MCF 10A (cell line): ENCODE measurements at regions not wholly inside any gene's neighbourhood (a gene's known extent, or its start where the extent isn't known, plus 50 kb on each side); places are given as distances from the start of the nearest gene placed in this dataset.

Experiments used
- BruUV-seq: library from RNA; stranded (reverse); fragments of 400-500 nt; replicated peaks from 2 replicates; lab custom pipeline; 2021; lab: Mats Ljungman, UMichigan
- CTCF ChIA-PET: fragments of 300-600 bp; sonication (Branson Sonifier 250); formaldehyde crosslinking; extraction: SDS; loops from one replicate; lab custom pipeline; 2021; ENCODE audit warnings: antibody characterized with exemption, inconsistent platforms; lab: Yijun Ruan, JAX
- POLR2A ChIA-PET: fragments of 300-600, 350-650 bp; sonication (Branson Sonifier 250); formaldehyde crosslinking; extraction: SDS; loops from one replicate; lab custom pipeline; 2020; ENCODE audit warnings: antibody characterized with exemption, inconsistent platforms; lab: Yijun Ruan, JAX
- DNase-seq: peaks from one replicate; pipeline ENCODE4 v3.0.0-alpha.2; 2018; ENCODE audit not compliant: unreplicated experiment
- H3K27ac Mint-ChIP-seq: one replicate; pipeline ENCODE4 v1.8.0; 2022; ENCODE audit warnings: mild to moderate bottlenecking, low read depth, mixed read lengths; ENCODE audit not compliant: unreplicated experiment
- H3K27me3 Mint-ChIP-seq: one replicate; pipeline ENCODE4 v1.8.0; 2022; ENCODE audit warnings: mixed read lengths; ENCODE audit not compliant: insufficient read depth, unreplicated experiment
- H3K36me3 Mint-ChIP-seq: one replicate; pipeline ENCODE4 v1.8.0; 2022; ENCODE audit warnings: mild to moderate bottlenecking, moderate library complexity, mixed read lengths; ENCODE audit not compliant: insufficient read depth, unreplicated experiment
- H3K4me1 Mint-ChIP-seq: one replicate; pipeline ENCODE4 v1.8.0; 2022; ENCODE audit warnings: mixed read lengths; ENCODE audit not compliant: insufficient read depth, unreplicated experiment
- H3K4me3 Mint-ChIP-seq: one replicate; pipeline ENCODE4 v1.8.0; 2022; ENCODE audit warnings: mild to moderate bottlenecking, moderate library complexity, mixed read lengths; ENCODE audit not compliant: unreplicated experiment
- H3K9me3 Mint-ChIP-seq: one replicate; pipeline ENCODE4 v1.8.0; 2022; ENCODE audit warnings: mixed read lengths; ENCODE audit not compliant: unreplicated experiment
- intact Hi-C: fragments of 100-400 bp; cut with micrococcal nuclease; formaldehyde crosslinking; loops from 2 replicates; pipeline ENCODE4 v1.14.1; 2022
- TF ChIP-seq, protein P1 (sequence below): fragments of 200-600 bp; IDR thresholded peaks from one replicate; pipeline ENCODE4 v1.8.0; 2022; ENCODE audit warnings: antibody characterized with exemption, mild to moderate bottlenecking; ENCODE audit not compliant: unreplicated experiment

DNA sequence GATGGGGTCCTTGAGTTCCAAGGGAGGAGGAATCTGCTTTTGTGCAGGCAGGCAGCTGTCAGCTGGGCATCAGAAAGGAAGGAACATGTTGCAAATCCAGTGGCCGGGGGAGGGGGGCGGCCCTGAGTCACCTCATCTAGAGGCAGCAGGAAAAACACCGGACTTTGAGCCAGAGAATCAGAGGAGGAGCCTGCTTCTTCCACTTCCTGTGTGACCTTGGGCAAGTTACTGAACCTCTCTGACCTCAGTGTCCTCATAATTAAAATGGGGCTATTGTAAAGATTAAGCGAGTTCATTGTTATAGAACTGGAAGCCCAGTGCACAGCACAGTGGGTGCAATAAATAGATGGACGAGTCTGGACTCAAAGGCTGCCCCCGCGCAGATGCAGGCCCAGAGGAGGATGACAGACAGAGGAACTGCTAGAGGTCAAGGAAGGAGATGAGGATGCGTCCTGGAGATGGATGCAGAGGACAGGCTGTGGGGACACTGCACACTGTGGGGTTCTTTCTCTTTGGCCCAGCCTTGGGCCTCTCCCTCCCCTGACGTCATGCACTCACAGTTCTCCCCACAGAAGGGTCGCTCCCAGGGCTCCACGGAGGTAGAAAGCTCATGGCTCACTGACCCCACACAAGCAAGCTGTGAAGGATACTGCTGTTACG, 714.3 kb downstream of the MATN1 start:
- H3K9me3 Mint-ChIP-seq = no peaks in the 10 kb centered on the region
- peak; percentile 34 for DNase-seq
- ChIA-PET POLR2A (no interaction called here), CTCF (no interaction called here)
- H3K4me3 Mint-ChIP-seq = no peak overlapping the region
- no peaks in the 10 kb centered on the region for H3K4me1 Mint-ChIP-seq
- H3K27me3 Mint-ChIP-seq = peaks cover 12% of the 10 kb centered on the region
- TF ChIP-seq, protein P1, sequence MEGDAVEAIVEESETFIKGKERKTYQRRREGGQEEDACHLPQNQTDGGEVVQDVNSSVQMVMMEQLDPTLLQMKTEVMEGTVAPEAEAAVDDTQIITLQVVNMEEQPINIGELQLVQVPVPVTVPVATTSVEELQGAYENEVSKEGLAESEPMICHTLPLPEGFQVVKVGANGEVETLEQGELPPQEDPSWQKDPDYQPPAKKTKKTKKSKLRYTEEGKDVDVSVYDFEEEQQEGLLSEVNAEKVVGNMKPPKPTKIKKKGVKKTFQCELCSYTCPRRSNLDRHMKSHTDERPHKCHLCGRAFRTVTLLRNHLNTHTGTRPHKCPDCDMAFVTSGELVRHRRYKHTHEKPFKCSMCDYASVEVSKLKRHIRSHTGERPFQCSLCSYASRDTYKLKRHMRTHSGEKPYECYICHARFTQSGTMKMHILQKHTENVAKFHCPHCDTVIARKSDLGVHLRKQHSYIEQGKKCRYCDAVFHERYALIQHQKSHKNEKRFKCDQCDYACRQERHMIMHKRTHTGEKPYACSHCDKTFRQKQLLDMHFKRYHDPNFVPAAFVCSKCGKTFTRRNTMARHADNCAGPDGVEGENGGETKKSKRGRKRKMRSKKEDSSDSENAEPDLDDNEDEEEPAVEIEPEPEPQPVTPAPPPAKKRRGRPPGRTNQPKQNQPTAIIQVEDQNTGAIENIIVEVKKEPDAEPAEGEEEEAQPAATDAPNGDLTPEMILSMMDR = no peak
- intact Hi-C loops = no loop called here
- no peak overlapping the region for H3K27ac Mint-ChIP-seq
- BruUV-seq = no TSS peak
- no peaks in the 10 kb centered on the region for H3K36me3 Mint-ChIP-seq

DNA sequence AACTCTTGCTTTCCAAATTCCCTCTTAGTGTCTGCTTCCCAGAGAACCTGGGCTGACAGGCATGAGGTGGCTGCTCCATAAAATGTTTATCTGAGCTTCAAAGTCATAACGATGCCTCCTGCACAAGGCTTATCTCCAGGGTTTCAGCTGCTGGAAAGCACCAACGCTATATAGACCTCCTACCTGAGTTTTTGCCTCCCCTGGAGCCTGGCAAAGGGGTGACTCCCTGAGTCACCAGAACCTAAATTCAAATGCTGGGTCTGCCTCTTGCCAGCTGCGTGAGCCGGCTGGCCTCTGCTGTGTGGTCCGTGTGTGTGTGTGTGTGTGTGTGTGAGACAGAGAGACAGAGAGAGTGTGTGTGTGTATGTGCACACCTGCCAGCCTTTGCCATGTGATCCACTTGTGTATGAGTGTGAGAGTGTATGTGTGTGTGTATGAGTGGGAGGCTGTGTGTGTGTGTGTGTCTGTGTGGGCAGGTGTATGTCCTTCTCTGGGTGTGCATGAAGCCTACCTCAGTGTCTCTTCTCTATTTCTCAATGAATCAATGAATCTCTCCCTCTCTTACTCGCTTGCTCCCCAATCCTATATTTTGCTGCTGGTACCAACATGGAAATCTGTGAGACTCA, 714.9 kb downstream of the MATN1 start:
- DNase-seq = no peak
- BruUV-seq = no TSS peak

DNA sequence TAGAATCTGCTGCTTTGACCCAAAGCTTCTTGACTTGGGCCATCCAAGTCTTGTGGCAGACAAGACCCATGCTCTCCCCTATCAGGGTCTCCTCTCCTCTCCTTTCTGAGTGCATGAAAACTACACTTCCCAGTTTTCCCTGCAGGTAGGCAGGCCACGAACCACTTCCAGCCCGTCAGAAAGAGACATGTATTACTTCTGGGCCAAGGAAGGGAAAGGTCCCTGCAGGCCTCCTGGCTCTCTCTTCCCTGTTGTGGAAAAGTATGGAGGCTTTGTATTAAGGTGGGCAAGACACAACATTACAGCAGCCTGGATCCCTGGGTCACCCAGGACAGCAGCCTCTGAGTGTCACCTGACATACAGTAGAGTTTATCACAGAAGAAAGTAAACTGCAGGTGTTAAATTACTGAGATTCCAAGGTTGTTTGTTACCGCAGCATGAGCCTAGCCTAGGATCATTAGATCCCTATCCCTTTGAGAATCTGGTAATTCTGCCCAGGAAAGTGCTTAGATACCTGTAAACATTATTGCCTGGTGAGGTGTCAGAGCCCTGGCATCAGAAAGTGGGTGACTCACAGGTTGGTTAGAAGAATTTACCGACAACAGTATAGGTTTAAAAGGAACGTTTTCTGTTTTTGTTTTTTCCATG, 717.3 kb downstream of the MATN1 start:
- peak; percentile 45 for DNase-seq
- no peak overlapping the region for H3K27ac Mint-ChIP-seq
- H3K27me3 Mint-ChIP-seq = peaks cover 12% of the 10 kb centered on the region
- intact Hi-C loops = no loop called here
- POLR2A ChIA-PET = interaction anchor here (0.7 kb wide), 1 partner anchor 961 kb away, joined by 3 read pairs; no protein-coding TSS in a partner anchor
- no peak overlapping the region for H3K4me3 Mint-ChIP-seq
- no TSS peak for BruUV-seq
- TF ChIP-seq, protein P1 = no peak
- CTCF ChIA-PET = no interaction called here
- H3K9me3 Mint-ChIP-seq = no peaks in the 10 kb centered on the region
- H3K4me1 Mint-ChIP-seq = no peaks in the 10 kb centered on the region
- no peaks in the 10 kb centered on the region for H3K36me3 Mint-ChIP-seq

More for the DNA sequence above, 714.9 kb downstream of the MATN1 start:
- ChIA-PET POLR2A (no interaction called here), CTCF (no interaction called here)
- Mint-ChIP-seq H3K27me3 (peaks cover 12% of the 10 kb centered on the region), H3K27ac (no peak overlapping the region), H3K4me3 (no peak overlapping the region), H3K4me1 (no peaks in the 10 kb centered on the region), H3K36me3 (no peaks in the 10 kb centered on the region), H3K9me3 (no peaks in the 10 kb centered on the region)
- intact Hi-C loops = no loop called here
- TF ChIP-seq, protein P1 = no peak

DNA sequence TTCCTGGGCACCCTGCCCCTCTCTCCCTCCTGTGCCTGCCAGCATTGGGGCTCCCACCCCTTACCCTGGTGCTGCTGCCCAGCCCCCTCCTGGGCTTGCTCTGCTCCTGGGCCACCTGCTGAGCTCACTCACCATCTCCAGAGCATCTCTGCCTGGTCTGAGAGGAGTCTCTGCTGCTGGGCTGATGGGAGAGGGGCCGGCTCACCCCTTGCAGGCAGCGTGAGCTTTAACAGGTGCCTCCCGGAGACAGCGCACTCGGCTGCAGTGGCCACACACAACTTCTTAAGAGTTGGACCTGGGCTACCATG, 721.7 kb downstream of the MATN1 start:
- no peak for DNase-seq
- H3K4me1 Mint-ChIP-seq = no peaks in the 10 kb centered on the region
- intact Hi-C loops = no loop called here
- no TSS peak for BruUV-seq
- ChIA-PET CTCF (no interaction called here), POLR2A (no interaction called here)
- H3K9me3 Mint-ChIP-seq = no peaks in the 10 kb centered on the region
- TF ChIP-seq, protein P1 = no peak
- H3K4me3 Mint-ChIP-seq = no peak overlapping the region
- no peak overlapping the region for H3K27ac Mint-ChIP-seq
- H3K36me3 Mint-ChIP-seq = no peaks in the 10 kb centered on the region
- no peaks in the 10 kb centered on the region for H3K27me3 Mint-ChIP-seq
